Glutamatergic neuron (in vitro differentiated cells): ENCODE measurements at regions not wholly inside any gene's neighbourhood (a gene's known extent, or its start where the extent isn't known, plus 50 kb on each side); places are given as distances from the start of the nearest gene placed in this dataset.
A peak's percentile ranks its signal among the peaks of the same experiment; 100 is the strongest.
"Not testable (repeated sequence)": the region's sequence is repeated elsewhere in the genome, so short reads cannot be mapped to it uniquely, and the experiment has no call there.

Source experiments
- DNase-seq: peaks from one replicate; pipeline ENCODE4 v3.0.0; 2022
- H3K27ac Mint-ChIP-seq: one replicate; pipeline ENCODE4 v1.8.0; 2020; ENCODE audit warnings: mild to moderate bottlenecking, mixed read lengths, inconsistent platforms; ENCODE audit not compliant: unreplicated experiment
- H3K27me3 Mint-ChIP-seq: one replicate; pipeline ENCODE4 v1.8.0; 2020; ENCODE audit warnings: mild to moderate bottlenecking, moderate library complexity, mixed read lengths, inconsistent platforms; ENCODE audit not compliant: unreplicated experiment
- H3K36me3 Mint-ChIP-seq: one replicate; pipeline ENCODE4 v1.8.0; 2020; ENCODE audit warnings: mild to moderate bottlenecking, mixed read lengths, inconsistent platforms; ENCODE audit not compliant: unreplicated experiment
- H3K4me1 Mint-ChIP-seq: one replicate; pipeline ENCODE4 v1.8.0; 2020; ENCODE audit warnings: mild to moderate bottlenecking, low read depth, mixed read lengths, inconsistent platforms; ENCODE audit not compliant: unreplicated experiment
- H3K4me3 Mint-ChIP-seq: one replicate; pipeline ENCODE4 v1.8.0; 2020; ENCODE audit warnings: mild to moderate bottlenecking, mixed read lengths, inconsistent platforms; ENCODE audit not compliant: unreplicated experiment
- H3K9me3 Mint-ChIP-seq: one replicate; pipeline ENCODE4 v1.8.0; 2020; ENCODE audit warnings: mild to moderate bottlenecking, moderate library complexity, mixed read lengths, inconsistent platforms; ENCODE audit not compliant: unreplicated experiment
- TF ChIP-seq, protein P1 (sequence below): fragments of 200-600 bp; sonication (generic); IDR thresholded peaks from one replicate; pipeline ENCODE4 v1.5.0; 2021; ENCODE audit not compliant: partially characterized antibody, unreplicated experiment

DNA sequence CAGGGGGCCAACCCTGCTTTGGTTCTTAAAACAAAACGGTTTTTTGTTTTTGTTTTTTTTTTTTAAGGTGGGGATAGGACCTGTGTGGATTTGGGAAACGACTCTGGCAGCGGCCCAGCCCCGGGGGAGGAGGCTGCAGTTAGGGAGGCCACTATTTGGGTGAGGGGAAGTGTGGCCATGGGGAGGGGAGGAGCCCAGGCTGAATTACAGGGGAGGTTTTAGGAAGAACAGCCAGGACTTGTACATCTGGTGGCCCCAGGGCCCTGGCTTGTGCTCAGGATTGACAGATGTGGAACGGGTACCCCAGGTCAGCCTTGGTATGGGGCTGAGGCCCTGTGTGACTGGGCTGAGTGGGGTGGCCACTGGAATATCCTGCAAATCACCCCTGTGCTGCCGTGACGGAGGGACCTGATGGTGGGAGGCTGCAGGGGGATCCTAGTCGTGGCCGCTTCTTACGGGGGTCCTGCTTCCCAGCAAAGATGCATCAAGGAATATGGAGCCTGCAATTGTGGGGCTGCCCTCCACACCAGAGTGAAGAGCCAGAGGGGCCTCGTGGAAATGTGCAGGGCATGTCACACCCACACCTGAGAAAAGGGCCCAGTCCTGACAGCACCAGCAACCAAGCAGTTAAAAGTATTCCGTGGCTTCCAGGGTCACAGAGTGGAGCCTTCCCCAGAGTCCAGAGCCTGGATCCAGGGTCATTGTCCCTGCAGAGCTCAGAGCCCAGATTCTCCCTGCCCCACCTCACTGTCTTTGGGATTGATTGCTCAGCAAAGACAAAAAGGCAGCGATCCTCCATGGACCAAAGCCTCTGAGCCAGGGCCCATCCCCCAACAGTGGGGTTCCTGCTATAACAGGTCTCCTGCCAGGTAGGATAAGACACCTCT, 55.2 kb upstream of the WNT7B start:
- no peaks in the 10 kb centered on the region for H3K36me3 Mint-ChIP-seq
- no peak for DNase-seq

GRCh38 chr22:46033256-46034200, 56.6 kb upstream of the WNT7B start:
- TF ChIP-seq, protein P1, sequence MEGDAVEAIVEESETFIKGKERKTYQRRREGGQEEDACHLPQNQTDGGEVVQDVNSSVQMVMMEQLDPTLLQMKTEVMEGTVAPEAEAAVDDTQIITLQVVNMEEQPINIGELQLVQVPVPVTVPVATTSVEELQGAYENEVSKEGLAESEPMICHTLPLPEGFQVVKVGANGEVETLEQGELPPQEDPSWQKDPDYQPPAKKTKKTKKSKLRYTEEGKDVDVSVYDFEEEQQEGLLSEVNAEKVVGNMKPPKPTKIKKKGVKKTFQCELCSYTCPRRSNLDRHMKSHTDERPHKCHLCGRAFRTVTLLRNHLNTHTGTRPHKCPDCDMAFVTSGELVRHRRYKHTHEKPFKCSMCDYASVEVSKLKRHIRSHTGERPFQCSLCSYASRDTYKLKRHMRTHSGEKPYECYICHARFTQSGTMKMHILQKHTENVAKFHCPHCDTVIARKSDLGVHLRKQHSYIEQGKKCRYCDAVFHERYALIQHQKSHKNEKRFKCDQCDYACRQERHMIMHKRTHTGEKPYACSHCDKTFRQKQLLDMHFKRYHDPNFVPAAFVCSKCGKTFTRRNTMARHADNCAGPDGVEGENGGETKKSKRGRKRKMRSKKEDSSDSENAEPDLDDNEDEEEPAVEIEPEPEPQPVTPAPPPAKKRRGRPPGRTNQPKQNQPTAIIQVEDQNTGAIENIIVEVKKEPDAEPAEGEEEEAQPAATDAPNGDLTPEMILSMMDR = no peak
- Mint-ChIP-seq H3K4me1 (peaks cover 7% of the 10 kb centered on the region), H3K4me3 (no peak overlapping the region), H3K9me3 (peaks cover 2% of the 10 kb centered on the region), H3K36me3 (no peaks in the 10 kb centered on the region), H3K27ac (no peak overlapping the region), H3K27me3 (peaks cover 7% of the 10 kb centered on the region)
- no peak for DNase-seq

More for the DNA sequence above, 55.2 kb upstream of the WNT7B start:
- Mint-ChIP-seq H3K4me1 (peaks cover 7% of the 10 kb centered on the region), H3K9me3 (peaks cover 2% of the 10 kb centered on the region), H3K27me3 (peaks cover 10% of the 10 kb centered on the region), H3K4me3 (no peak overlapping the region), H3K27ac (no peak overlapping the region)
- TF ChIP-seq, protein P1 = no peak

DNA sequence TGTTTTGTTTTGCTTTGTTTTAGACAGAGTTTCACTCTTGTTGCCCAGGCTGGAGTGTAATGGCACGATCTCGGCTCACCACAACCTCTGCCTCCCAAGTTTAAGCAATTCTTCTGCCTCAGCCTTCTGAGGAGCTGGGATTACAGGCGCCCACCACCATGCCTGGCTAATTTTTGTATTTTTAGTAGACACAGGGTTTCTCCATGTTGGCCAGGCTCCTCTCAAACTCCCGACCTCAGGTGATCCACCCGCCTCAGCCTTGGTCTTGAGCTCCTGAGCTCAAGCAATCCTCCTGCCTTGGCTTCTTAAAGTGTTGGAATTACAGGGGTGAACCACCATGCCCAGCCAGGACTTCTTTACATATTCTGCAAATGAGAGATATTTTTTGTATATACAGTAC, 57.5 kb upstream of the WNT7B start:
- H3K4me3 Mint-ChIP-seq, H3K36me3 Mint-ChIP-seq, H3K4me1 Mint-ChIP-seq, H3K27me3 Mint-ChIP-seq, DNase-seq, H3K9me3 Mint-ChIP-seq, H3K27ac Mint-ChIP-seq: not testable (repeated sequence)

DNA sequence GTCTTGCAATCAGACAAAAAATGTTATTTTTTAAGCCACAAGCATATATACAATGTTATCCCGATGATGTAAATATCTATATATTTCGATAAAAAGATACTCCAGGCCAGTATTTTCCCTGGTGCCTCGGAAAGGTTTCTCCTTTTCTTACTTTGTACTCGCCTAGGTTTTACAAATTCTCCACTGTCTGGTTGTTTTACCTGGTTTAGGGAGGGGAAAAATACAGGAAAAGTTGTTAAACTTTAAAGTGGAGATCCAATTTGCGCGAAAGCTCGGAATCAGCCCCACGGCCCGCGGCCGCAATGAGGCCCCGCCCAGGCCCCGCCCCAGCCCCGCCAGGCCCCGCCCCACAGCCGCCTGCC, 58.4 kb upstream of the WNT7B start:
- H3K36me3 Mint-ChIP-seq = no peaks in the 10 kb centered on the region
- DNase-seq = no peak
- peaks cover 4% of the 10 kb centered on the region for H3K27me3 Mint-ChIP-seq
- H3K9me3 Mint-ChIP-seq = peaks cover 2% of the 10 kb centered on the region
- peaks cover 7% of the 10 kb centered on the region for H3K4me1 Mint-ChIP-seq
- TF ChIP-seq, protein P1 = no peak
- no peak overlapping the region for H3K27ac Mint-ChIP-seq
- peak overlapping the region; percentile 85 for H3K4me3 Mint-ChIP-seq

GRCh38 chr22:46035742-46036557, 59.0 kb upstream of the WNT7B start:
- TF ChIP-seq, protein P1 = no peak
- H3K27me3 Mint-ChIP-seq = peaks cover 4% of the 10 kb centered on the region
- peaks cover 2% of the 10 kb centered on the region for H3K9me3 Mint-ChIP-seq
- H3K4me3 Mint-ChIP-seq = peak overlapping the region; percentile 85
- H3K27ac Mint-ChIP-seq = no peak overlapping the region
- DNase-seq = peak; percentile 100
- no peaks in the 10 kb centered on the region for H3K36me3 Mint-ChIP-seq
- peaks cover 7% of the 10 kb centered on the region for H3K4me1 Mint-ChIP-seq
